ENCODE measurements at regions not wholly inside any gene's neighbourhood (a gene's known extent, or its start where the extent isn't known, plus 50 kb on each side); places are given as distances from the start of the nearest gene placed in this dataset.
A peak's percentile ranks its signal among the peaks of the same experiment; 100 is the strongest.
"Not testable (repeated sequence)": the region's sequence is repeated elsewhere in the genome, so short reads cannot be mapped to it uniquely, and the experiment has no call there.

- DNase-seq (ENCODE audit: low read depth in 2 of 2), result no peak
Observed at GRCh38 chr2:35447215-35447614, 908.4 kb upstream of the CRIM1 start.

- DNase-seq (ENCODE audit: low read depth in 2 of 2), result no peak
Observed at GRCh38 chr2:35443087-35443486, 912.5 kb upstream of the CRIM1 start.

- not testable (repeated sequence) for DNase-seq (ENCODE audit: low read depth in 2 of 2)
Observed at GRCh38 chr2:35441575-35441974, 914.0 kb upstream of the CRIM1 start.

- not testable (repeated sequence) for DNase-seq (ENCODE audit: low read depth in 2 of 2)
Observed at GRCh38 chr2:35440308-35440707, 915.3 kb upstream of the CRIM1 start.

- not testable (repeated sequence) for DNase-seq (ENCODE audit: low read depth in 2 of 2)
Observed at GRCh38 chr2:35436893-35437292, 918.7 kb upstream of the CRIM1 start.

GRCh38 chr2:35428548-35428947 lies 927.0 kb upstream of the CRIM1 start:
- DNase-seq (ENCODE audit: low read depth in 2 of 2), result no peak

- DNase-seq (ENCODE audit: low read depth in 2 of 2), result no peak
Observed at GRCh38 chr2:35421485-35421884, 934.1 kb upstream of the CRIM1 start.

- DNase-seq (ENCODE audit: low read depth in 2 of 2), result no peak
Observed at GRCh38 chr2:35417293-35417692, 938.3 kb upstream of the CRIM1 start.

GRCh38 chr2:35416391-35417140 lies 939.0 kb upstream of the CRIM1 start:
- no peak for DNase-seq (ENCODE audit: low read depth in 2 of 2)

- DNase-seq (ENCODE audit: low read depth in 2 of 2), result no peak
Observed at GRCh38 chr2:35415942-35416341, 939.6 kb upstream of the CRIM1 start.

- DNase-seq (ENCODE audit: low read depth in 2 of 2), result no peak
Observed at GRCh38 chr2:35415282-35415681, 940.3 kb upstream of the CRIM1 start.

- DNase-seq (ENCODE audit: low read depth in 2 of 2), result peak; percentile 7 to 20
Observed at GRCh38 chr2:35410431-35411061, 945.0 kb upstream of the CRIM1 start.

GRCh38 chr2:35409762-35410161 lies 945.8 kb upstream of the CRIM1 start:
- DNase-seq (ENCODE audit: low read depth in 2 of 2), result no peak

- no peak for DNase-seq (ENCODE audit: low read depth in 2 of 2)
Observed at GRCh38 chr2:35408320-35408719, 947.3 kb upstream of the CRIM1 start.

GRCh38 chr2:35391736-35392442 lies 963.7 kb upstream of the CRIM1 start:
- DNase-seq (ENCODE audit: low read depth in 2 of 2), result no peak

- DNase-seq (ENCODE audit: low read depth in 2 of 2), result no peak
Observed at GRCh38 chr2:35378791-35379190, 976.8 kb upstream of the CRIM1 start.

GRCh38 chr2:35374845-35375244 lies 980.7 kb upstream of the CRIM1 start:
- DNase-seq (ENCODE audit: low read depth in 2 of 2), result no peak

GRCh38 chr2:35365859-35366258 lies 989.7 kb upstream of the CRIM1 start:
- DNase-seq (ENCODE audit: low read depth in 2 of 2), result no peak

GRCh38 chr2:35356332-35356731 lies 999.2 kb upstream of the CRIM1 start:
- no peak for DNase-seq (ENCODE audit: low read depth in 2 of 2)

GRCh38 chr2:35355056-35355455 lies 1000.5 kb upstream of the CRIM1 start:
- no peak for DNase-seq (ENCODE audit: low read depth in 2 of 2)

- no peak for DNase-seq (ENCODE audit: low read depth in 2 of 2)
Observed at GRCh38 chr2:35347561-35347960, 1008.0 kb upstream of the CRIM1 start.

GRCh38 chr2:35343135-35343534 lies 1012.4 kb upstream of the CRIM1 start:
- no peak for DNase-seq (ENCODE audit: low read depth in 2 of 2)

GRCh38 chr2:35339211-35339610 lies 1016.4 kb upstream of the CRIM1 start:
- no peak for DNase-seq (ENCODE audit: low read depth in 2 of 2)

Data from stimulated activated CD4-positive, alpha-beta T cell treated with anti-CD3 and anti-CD28 coated beads, Interleukin-15, amount 100 ng/mL, for 48 hours (primary cell).